Left renal pelvis (tissue), 4 donors: ENCODE measurements at regions not wholly inside any gene's neighbourhood (a gene's known extent, or its start where the extent isn't known, plus 50 kb on each side); places are given as distances from the start of the nearest gene placed in this dataset.
"Not testable (repeated sequence)": the region's sequence is repeated elsewhere in the genome, so short reads cannot be mapped to it uniquely, and the experiment has no call there.

Experiments
- DNase-seq, 4 donors: peaks; one replicate each; pipeline ENCODE4 v3.0.0-alpha.2; 2013; ENCODE audit warnings: low read depth in 4 of 4, low spot score in 3 of 4

- DNase-seq = no peak
These were observed 97.2 kb downstream of the KDR start for GRCh38 chr4:55028196-55028595.

- DNase-seq = no peak
These were observed 97.8 kb downstream of the KDR start for GRCh38 chr4:55027596-55027995.

GRCh38 chr4:55025456-55025855 lies 99.9 kb downstream of the KDR start:
- DNase-seq = not testable (repeated sequence)

GRCh38 chr4:55023030-55023429 lies 102.4 kb downstream of the KDR start:
- DNase-seq = no peak

GRCh38 chr4:55021214-55021613 lies 104.2 kb downstream of the KDR start:
- no peak for DNase-seq

- no peak for DNase-seq
These were observed 105.3 kb downstream of the KDR start for GRCh38 chr4:55020131-55020530.

- no peak for DNase-seq
These were observed 106.4 kb downstream of the KDR start for GRCh38 chr4:55018978-55019377.

- no peak for DNase-seq
These were observed 106.9 kb downstream of the KDR start for GRCh38 chr4:55018521-55018920.

- no peak for DNase-seq
These were observed 108.0 kb downstream of the KDR start for GRCh38 chr4:55017406-55017805.

GRCh38 chr4:55016131-55016530 lies 109.3 kb downstream of the KDR start:
- no peak for DNase-seq

- DNase-seq = no peak
These were observed 110.5 kb downstream of the KDR start for GRCh38 chr4:55014876-55015275.

- DNase-seq = no peak
These were observed 111.9 kb downstream of the KDR start for GRCh38 chr4:55013431-55013955.

GRCh38 chr4:55012363-55013230 lies 112.8 kb downstream of the KDR start:
- no peak for DNase-seq

GRCh38 chr4:55011761-55012160 lies 113.6 kb downstream of the KDR start:
- no peak for DNase-seq

GRCh38 chr4:55010550-55010949 lies 114.8 kb downstream of the KDR start:
- no peak for DNase-seq

- no peak for DNase-seq
These were observed 117.0 kb downstream of the KDR start for GRCh38 chr4:55008166-55009056.

- no peak for DNase-seq
These were observed 119.5 kb downstream of the KDR start for GRCh38 chr4:55005910-55006309.

- DNase-seq = no peak
These were observed 120.6 kb downstream of the KDR start for GRCh38 chr4:55004831-55005230.

GRCh38 chr4:55002431-55002830 lies 123.0 kb downstream of the KDR start:
- DNase-seq = no peak

GRCh38 chr4:55001538-55001937 lies 123.9 kb downstream of the KDR start:
- DNase-seq = no peak

- DNase-seq = no peak
These were observed 126.4 kb downstream of the KDR start for GRCh38 chr4:54999003-54999402.
